Caco-2 (cell line): ENCODE measurements at regions not wholly inside any gene's neighbourhood (a gene's known extent, or its start where the extent isn't known, plus 50 kb on each side); places are given as distances from the start of the nearest gene placed in this dataset.

ENCODE experiments used
- BruUV-seq: library from RNA; stranded (reverse); fragments of 400-500 nt; replicated peaks from 2 replicates; lab custom pipeline; 2021; lab: Mats Ljungman, UMichigan
- CTCF ChIA-PET: fragments of 300-600 bp; sonication (Branson Sonifier 250); formaldehyde crosslinking; loops from one replicate; lab custom pipeline; 2022; ENCODE audit warnings: antibody characterized with exemption; lab: Charles Lee
- POLR2A ChIA-PET: fragments of 300-600 bp; sonication (Branson Sonifier 250); formaldehyde crosslinking; loops from one replicate; lab custom pipeline; 2022; ENCODE audit warnings: antibody characterized with exemption; lab: Charles Lee
- DNase-seq, 2 experiments: peaks; one replicate each; pipeline versions ENCODE4 v3.0.0 to v3.0.0-alpha.2; 2020 to 2022
- H3K27me3 ChIP-seq: replicated peaks from 2 replicates; pipeline ENCODE4 v1.6.0; 2011; ENCODE audit warnings: low read length; ENCODE audit not compliant: control insufficient read depth, insufficient read depth
- H3K36me3 ChIP-seq: 2 replicates; pipeline ENCODE4 v1.5.1; 2011; ENCODE audit warnings: low read length; ENCODE audit not compliant: control insufficient read depth, insufficient read depth
- H3K4me1 ChIP-seq: fragments of 250-450 bp; sonication (Bioruptor Pico); 2 replicates; pipeline ENCODE4 v1.5.1; 2020; ENCODE audit warnings: mild to moderate bottlenecking
- H3K4me3 ChIP-seq: 2 replicates; pipeline ENCODE4 v1.5.1; 2011; ENCODE audit warnings: low read depth, mild to moderate bottlenecking, control low read depth, low read length
- H3K9me3 ChIP-seq: fragments of 250-450 bp; sonication (Bioruptor Pico); 2 replicates; pipeline ENCODE4 v1.5.1; 2020; ENCODE audit warnings: mild to moderate bottlenecking, moderate library complexity
- H3K27ac Mint-ChIP-seq: one replicate; pipeline ENCODE4 v1.8.0; 2022; ENCODE audit warnings: mixed read lengths; ENCODE audit not compliant: unreplicated experiment
- H3K27me3 Mint-ChIP-seq: one replicate; pipeline ENCODE4 v1.8.0; 2022; ENCODE audit warnings: mixed read lengths; ENCODE audit not compliant: insufficient read depth, unreplicated experiment
- H3K36me3 Mint-ChIP-seq: one replicate; pipeline ENCODE4 v1.8.0; 2022; ENCODE audit warnings: mild to moderate bottlenecking, mixed read lengths; ENCODE audit not compliant: insufficient read depth, unreplicated experiment
- H3K4me1 Mint-ChIP-seq: one replicate; pipeline ENCODE4 v1.8.0; 2022; ENCODE audit warnings: low read depth, mixed read lengths; ENCODE audit not compliant: unreplicated experiment
- H3K4me3 Mint-ChIP-seq: one replicate; pipeline ENCODE4 v1.8.0; 2022; ENCODE audit warnings: mild to moderate bottlenecking, moderate library complexity, mixed read lengths; ENCODE audit not compliant: unreplicated experiment
- H3K9me3 Mint-ChIP-seq: one replicate; pipeline ENCODE4 v1.8.0; 2022; ENCODE audit warnings: mixed read lengths; ENCODE audit not compliant: unreplicated experiment
- intact Hi-C: fragments of 100-400 bp; cut with micrococcal nuclease; formaldehyde crosslinking; loops from one replicate; pipeline ENCODE4 v1.10.0; 2022; ENCODE audit not compliant: unreplicated experiment
- TF ChIP-seq, protein P1 (sequence below), 2 experiments: fragments of 200-600 bp in 1 of 2; IDR thresholded peaks; 1 replicate in 1 of 2; 2 replicates in 1 of 2; pipeline versions ENCODE4 v1.5.1 to v1.8.0; 2011 to 2022; ENCODE audit warnings: antibody characterized with exemption in 1 of 2, control low read depth in 1 of 2, inconsistent platforms in 1 of 2, low read depth in 1 of 2, low read length in 1 of 2, mild to moderate bottlenecking in 1 of 2, moderate library complexity in 1 of 2; ENCODE audit not compliant: insufficient read depth in 1 of 2, severe bottlenecking in 1 of 2, unreplicated experiment in 1 of 2

DNA sequence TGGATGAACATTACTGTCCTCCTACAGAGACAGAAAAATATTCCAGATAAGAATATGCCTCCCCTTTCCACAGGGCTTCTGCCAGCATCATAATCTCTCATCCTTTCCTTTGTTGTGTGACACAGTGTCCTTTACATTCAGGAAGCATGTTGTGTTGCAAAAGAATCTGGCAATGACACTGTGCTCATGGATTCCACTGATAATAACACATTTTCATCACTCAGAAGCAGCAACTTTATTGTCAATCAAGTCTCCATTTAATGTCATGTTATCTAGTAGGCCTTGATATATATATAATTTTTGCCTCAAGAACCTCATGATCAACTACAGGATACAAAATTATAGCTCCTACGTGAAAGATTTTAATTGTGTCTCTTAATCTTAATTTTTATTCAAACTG, 833.9 kb downstream of the FSTL5 start:
- Mint-ChIP-seq H3K27me3 (no peaks in the 10 kb centered on the region), H3K27ac (no peak overlapping the region), H3K36me3 (no peaks in the 10 kb centered on the region), H3K4me1 (no peaks in the 10 kb centered on the region), H3K9me3 (no peaks in the 10 kb centered on the region), H3K4me3 (no peak overlapping the region)
- intact Hi-C loops, result no loop called here
- POLR2A ChIA-PET, result no interaction called here
- Histone ChIP-seq H3K4me1 (no peaks in the 10 kb centered on the region), H3K27me3 (no peaks in the 10 kb centered on the region), H3K36me3 (no peaks in the 10 kb centered on the region), H3K9me3 (no peaks in the 10 kb centered on the region), H3K4me3 (no peak overlapping the region)
- no peak for DNase-seq
- TF ChIP-seq, protein P1, sequence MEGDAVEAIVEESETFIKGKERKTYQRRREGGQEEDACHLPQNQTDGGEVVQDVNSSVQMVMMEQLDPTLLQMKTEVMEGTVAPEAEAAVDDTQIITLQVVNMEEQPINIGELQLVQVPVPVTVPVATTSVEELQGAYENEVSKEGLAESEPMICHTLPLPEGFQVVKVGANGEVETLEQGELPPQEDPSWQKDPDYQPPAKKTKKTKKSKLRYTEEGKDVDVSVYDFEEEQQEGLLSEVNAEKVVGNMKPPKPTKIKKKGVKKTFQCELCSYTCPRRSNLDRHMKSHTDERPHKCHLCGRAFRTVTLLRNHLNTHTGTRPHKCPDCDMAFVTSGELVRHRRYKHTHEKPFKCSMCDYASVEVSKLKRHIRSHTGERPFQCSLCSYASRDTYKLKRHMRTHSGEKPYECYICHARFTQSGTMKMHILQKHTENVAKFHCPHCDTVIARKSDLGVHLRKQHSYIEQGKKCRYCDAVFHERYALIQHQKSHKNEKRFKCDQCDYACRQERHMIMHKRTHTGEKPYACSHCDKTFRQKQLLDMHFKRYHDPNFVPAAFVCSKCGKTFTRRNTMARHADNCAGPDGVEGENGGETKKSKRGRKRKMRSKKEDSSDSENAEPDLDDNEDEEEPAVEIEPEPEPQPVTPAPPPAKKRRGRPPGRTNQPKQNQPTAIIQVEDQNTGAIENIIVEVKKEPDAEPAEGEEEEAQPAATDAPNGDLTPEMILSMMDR (IDR thresholded peaks at IDR 0.05; ENCODE audit: insufficient read depth in 1 of 2, low read depth in 1 of 2, low read length in 1 of 2, severe bottlenecking in 1 of 2, unreplicated experiment in 1 of 2), result no peak
- CTCF ChIA-PET, result no interaction called here
- BruUV-seq, result no TSS peak

DNA sequence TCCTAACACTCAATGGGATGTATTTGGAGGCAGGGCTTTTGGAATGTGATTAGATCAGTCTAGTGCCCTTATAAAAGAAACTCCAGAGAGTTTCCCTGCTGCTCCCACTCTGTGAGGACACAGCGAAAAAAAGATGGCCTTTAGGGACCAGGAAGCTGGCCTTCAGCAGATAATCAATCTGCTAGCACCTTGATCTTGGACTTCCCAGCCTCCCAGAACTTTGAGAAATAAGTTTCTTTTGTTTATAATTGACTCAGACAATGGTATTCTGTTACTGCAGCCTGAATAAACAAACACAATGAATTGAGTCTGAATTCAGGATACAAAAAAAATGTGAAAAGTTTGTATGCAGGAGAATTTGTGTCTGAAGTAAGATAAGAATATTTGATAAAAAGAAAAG, 842.1 kb downstream of the FSTL5 start:
- H3K36me3 ChIP-seq, result no peaks in the 10 kb centered on the region
- no peaks in the 10 kb centered on the region for H3K9me3 ChIP-seq
- POLR2A ChIA-PET, result no interaction called here
- no peak for DNase-seq
- CTCF ChIA-PET, result no interaction called here
- Mint-ChIP-seq H3K36me3 (no peaks in the 10 kb centered on the region), H3K9me3 (no peaks in the 10 kb centered on the region), H3K27me3 (no peaks in the 10 kb centered on the region), H3K27ac (no peak overlapping the region), H3K4me1 (no peaks in the 10 kb centered on the region), H3K4me3 (no peak overlapping the region)
- H3K4me3 ChIP-seq, result no peak overlapping the region
- TF ChIP-seq, protein P1 (IDR thresholded peaks at IDR 0.05; ENCODE audit: insufficient read depth in 1 of 2, low read depth in 1 of 2, low read length in 1 of 2, severe bottlenecking in 1 of 2, unreplicated experiment in 1 of 2), result no peak
- intact Hi-C loops, result loop anchor here (2.0 to 5.0 kb wide), 2 partner anchors 65 to 1141 kb away; no protein-coding TSS in a partner anchor
- H3K4me1 ChIP-seq, result no peaks in the 10 kb centered on the region
- no TSS peak for BruUV-seq
- no peaks in the 10 kb centered on the region for H3K27me3 ChIP-seq

DNA sequence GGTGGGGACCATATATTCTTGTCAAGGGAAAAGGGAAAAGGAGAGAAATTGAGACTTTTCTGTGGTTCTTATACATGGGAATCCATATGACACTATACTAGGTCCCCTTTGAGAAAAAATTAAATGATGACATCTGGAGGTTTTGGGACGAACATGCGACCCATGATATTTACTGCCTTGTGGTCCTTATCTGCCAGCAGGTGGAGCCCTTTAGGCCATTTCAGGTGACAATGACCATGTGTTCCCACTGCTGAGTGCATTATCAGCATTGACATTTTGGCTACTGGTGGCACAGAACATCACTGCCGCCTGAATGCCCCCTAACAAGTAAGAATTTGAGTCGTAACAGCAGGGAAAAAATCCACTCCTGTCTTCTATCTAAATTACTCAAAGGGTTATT, 843.4 kb downstream of the FSTL5 start:
- Histone ChIP-seq H3K9me3 (no peaks in the 10 kb centered on the region), H3K36me3 (no peaks in the 10 kb centered on the region), H3K4me3 (no peak overlapping the region), H3K4me1 (no peaks in the 10 kb centered on the region), H3K27me3 (no peaks in the 10 kb centered on the region)
- H3K4me1 Mint-ChIP-seq, result no peaks in the 10 kb centered on the region
- POLR2A ChIA-PET, result no interaction called here
- no peak overlapping the region for H3K4me3 Mint-ChIP-seq
- H3K36me3 Mint-ChIP-seq, result no peaks in the 10 kb centered on the region
- no TSS peak for BruUV-seq
- H3K9me3 Mint-ChIP-seq, result no peaks in the 10 kb centered on the region
- H3K27ac Mint-ChIP-seq, result no peak overlapping the region
- CTCF ChIA-PET, result no interaction called here
- DNase-seq, result peak; percentile 44 to 46
- intact Hi-C loops, result loop anchor here (1.0 to 5.0 kb wide), 4 partner anchors 64 to 1142 kb away; no protein-coding TSS in a partner anchor
- H3K27me3 Mint-ChIP-seq, result no peaks in the 10 kb centered on the region
- TF ChIP-seq, protein P1 (IDR thresholded peaks at IDR 0.05; ENCODE audit: insufficient read depth in 1 of 2, low read depth in 1 of 2, low read length in 1 of 2, severe bottlenecking in 1 of 2, unreplicated experiment in 1 of 2), result peak; percentile 43 to 65
